ENCODE measurements at regions not wholly inside any gene's neighbourhood (a gene's known extent, or its start where the extent isn't known, plus 50 kb on each side); places are given as distances from the start of the nearest gene placed in this dataset.

DNA sequence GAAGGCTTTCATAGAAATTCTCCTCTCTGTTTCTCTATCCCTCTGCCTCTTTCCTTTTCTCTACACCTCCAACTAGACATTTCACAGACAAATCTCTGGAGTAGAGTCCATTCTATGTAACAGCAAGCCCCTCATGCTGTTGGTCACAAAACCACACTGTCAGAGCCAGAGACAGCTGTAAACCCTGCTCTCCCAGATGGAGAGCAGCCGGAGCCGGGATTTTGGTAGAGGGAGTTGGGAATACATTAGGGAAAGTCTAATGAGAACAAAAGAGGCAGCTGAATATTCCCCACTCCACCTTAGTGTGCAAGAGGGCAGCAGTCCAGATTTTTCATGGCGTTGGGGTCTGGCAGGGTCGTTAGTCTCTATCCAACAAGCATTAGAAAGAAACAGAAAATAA lies 68.3 kb upstream of the EDN1 start:
- dilution Hi-C loops (cut with MboI; ENCODE audit: extremely low pct_ligation_motif_present, low sequenced_read_pairs) = no loop called here
- Histone ChIP-seq H3K27me3 (ENCODE audit: control insufficient read depth in 2 of 2, insufficient read depth in 2 of 2, low read length in 2 of 2) (no peaks in the 10 kb centered on the region), H2AFZ (ENCODE audit: low read depth, low read length) (no peak overlapping the region), H3K9me1 (replicated peaks; ENCODE audit: control insufficient read depth, extremely low read depth, insufficient read depth, low read length) (no peaks in the 10 kb centered on the region), H3K4me3 (replicated peaks in 1 of 3; ENCODE audit: insufficient read depth in 1 of 3, low read depth in 1 of 3, low read length in 3 of 3) (no peak overlapping the region), H3K4me1 (ENCODE audit: control insufficient read depth, extremely low read depth, insufficient read depth, low read length) (no peaks in the 10 kb centered on the region), H3K9ac (replicated peaks; ENCODE audit: extremely low read depth, insufficient read depth, low read length) (no peak overlapping the region), H4K20me1 (replicated peaks; ENCODE audit: control insufficient read depth, extremely low read depth, insufficient read depth, low read length) (no peaks in the 10 kb centered on the region), H3K36me3 (ENCODE audit: control insufficient read depth in 2 of 2, extremely low read depth in 1 of 2, insufficient read depth in 2 of 2, low read length in 2 of 2) (no peaks in the 10 kb centered on the region), H3K4me2 (ENCODE audit: insufficient read depth, low read length) (no peak overlapping the region), H3K79me2 (ENCODE audit: control insufficient read depth, insufficient read depth, low read length) (no peaks in the 10 kb centered on the region), H3K9me3 (replicated peaks; ENCODE audit: control insufficient read depth, insufficient read depth, low read length) (no peaks in the 10 kb centered on the region), H3K27ac (ENCODE audit: insufficient read depth, low read depth, low read length) (no peak overlapping the region)
- DNase-seq (ENCODE audit: low read depth, low spot score) = no peak
- ChIA-PET CTCF (no interaction called here), POLR2A (no interaction called here)
- no TSS peak for BruUV-seq (replicated peaks)
- FAIRE-seq = no peak
- intact Hi-C loops (cut with micrococcal nuclease) = no loop called here
- TF ChIP-seq, protein P1, sequence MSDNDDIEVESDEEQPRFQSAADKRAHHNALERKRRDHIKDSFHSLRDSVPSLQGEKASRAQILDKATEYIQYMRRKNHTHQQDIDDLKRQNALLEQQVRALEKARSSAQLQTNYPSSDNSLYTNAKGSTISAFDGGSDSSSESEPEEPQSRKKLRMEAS (IDR thresholded peaks at IDR 0.05; ENCODE audit: insufficient read depth, insufficient read length) = no peak
- TF ChIP-seq FOS (IDR thresholded peaks at IDR 0.05; ENCODE audit: borderline replicate concordance, insufficient read depth, low read length) (no peak), MYC (IDR thresholded peaks at IDR 0.05; ENCODE audit: low read depth, low read length) (no peak)
- TF ChIP-seq, protein P2, sequence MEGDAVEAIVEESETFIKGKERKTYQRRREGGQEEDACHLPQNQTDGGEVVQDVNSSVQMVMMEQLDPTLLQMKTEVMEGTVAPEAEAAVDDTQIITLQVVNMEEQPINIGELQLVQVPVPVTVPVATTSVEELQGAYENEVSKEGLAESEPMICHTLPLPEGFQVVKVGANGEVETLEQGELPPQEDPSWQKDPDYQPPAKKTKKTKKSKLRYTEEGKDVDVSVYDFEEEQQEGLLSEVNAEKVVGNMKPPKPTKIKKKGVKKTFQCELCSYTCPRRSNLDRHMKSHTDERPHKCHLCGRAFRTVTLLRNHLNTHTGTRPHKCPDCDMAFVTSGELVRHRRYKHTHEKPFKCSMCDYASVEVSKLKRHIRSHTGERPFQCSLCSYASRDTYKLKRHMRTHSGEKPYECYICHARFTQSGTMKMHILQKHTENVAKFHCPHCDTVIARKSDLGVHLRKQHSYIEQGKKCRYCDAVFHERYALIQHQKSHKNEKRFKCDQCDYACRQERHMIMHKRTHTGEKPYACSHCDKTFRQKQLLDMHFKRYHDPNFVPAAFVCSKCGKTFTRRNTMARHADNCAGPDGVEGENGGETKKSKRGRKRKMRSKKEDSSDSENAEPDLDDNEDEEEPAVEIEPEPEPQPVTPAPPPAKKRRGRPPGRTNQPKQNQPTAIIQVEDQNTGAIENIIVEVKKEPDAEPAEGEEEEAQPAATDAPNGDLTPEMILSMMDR (IDR thresholded peaks at IDR 0.05; ENCODE audit: extremely low read depth in 1 of 2, insufficient read depth in 1 of 2, low read depth in 1 of 2, low read length in 2 of 2) = no peak

Measured in endothelial cell of umbilical vein (primary cell).